HG02840 (cell line): ENCODE measurements at regions not wholly inside any gene's neighbourhood (a gene's known extent, or its start where the extent isn't known, plus 50 kb on each side); places are given as distances from the start of the nearest gene placed in this dataset.
"Not testable (repeated sequence)": the region's sequence is repeated elsewhere in the genome, so short reads cannot be mapped to it uniquely, and the experiment has no call there.

ENCODE experiments used
- ATAC-seq: cut with Tn5 transposase; IDR thresholded peaks from one replicate; pipeline ENCODE4 v1.9.1; 2021; ENCODE audit warnings: mild to moderate bottlenecking, moderate library complexity, moderate number of reproducible peaks; ENCODE audit not compliant: unreplicated experiment, low FRiP score

DNA sequence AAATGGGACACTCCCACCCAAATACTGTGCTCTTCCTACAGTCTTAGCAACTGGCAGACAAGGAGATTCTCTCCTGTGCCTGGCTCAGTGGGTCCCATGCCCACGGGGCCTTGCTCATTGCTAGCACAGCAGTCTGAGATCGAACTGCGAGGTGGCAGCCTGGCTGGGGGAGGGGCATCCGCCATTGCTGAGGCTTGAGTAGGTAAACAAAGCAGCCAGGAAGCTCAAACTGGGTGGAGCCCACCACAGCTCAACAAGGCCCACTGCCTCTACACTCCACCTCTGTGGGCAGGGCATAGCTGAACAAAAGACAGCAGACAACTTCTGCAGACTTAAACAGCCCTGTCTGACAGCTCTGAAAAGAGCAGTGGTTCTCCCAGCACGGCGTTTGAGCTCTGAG is 174.8 kb downstream of the COL12A1 start:
- ATAC-seq: not testable (repeated sequence)

DNA sequence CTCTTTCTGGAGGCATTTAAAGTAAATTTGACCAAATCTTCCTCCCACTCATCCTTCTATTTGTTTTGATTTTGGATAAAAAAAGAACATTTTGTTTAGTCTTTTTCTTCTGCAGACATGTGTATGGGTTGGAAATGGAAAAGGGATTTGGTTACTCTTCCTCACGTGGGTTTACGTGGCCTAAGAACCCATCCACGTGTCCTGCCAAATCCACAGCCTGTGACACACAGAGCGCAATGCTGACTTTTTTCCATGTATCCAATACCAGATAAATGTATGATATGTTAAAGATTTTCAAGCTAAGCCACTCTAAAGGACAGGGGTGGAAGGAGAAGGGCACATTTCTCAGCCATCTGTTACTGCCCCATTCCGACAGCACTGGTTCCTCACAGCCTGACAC is 176.5 kb downstream of the COL12A1 start:
- no peak for ATAC-seq

DNA sequence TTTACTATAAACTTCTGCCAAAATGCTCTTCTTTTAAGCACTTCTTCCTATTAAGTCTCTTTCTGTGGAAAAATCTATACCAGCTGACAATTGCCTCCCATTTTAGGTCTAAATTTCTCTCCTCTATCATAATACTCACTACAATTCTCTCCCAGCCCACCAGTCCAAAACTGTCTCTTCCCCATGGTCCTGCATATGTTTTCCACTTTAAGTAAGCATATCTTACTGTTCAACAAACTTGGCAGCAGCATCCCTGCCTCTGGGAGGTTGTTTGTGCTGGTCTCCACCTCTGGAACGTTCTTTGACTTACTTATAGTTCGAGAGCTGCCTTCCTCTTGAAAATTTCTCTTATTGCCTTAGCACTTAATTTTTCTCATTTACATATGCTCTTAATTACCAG is 180.5 kb downstream of the COL12A1 start:
- no peak for ATAC-seq

DNA sequence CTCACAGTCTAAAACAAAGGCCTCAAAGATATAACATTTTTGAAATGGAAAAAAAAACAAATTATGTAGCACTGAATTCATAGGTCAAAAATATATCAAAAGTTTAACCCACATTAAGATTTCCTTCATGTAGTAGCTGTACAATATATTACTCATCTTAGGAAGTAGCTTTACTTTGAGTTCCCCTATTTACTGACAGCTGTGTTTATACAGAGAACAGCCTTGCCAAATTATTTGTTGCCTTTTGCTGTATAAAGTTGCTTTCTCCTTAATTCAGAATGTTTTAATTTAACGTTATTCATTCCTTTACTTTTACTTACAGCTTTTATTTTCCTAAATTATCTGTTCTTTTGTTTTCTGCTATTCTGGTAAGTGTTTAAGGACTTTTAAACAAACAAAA is 181.0 kb downstream of the COL12A1 start:
- no peak for ATAC-seq

DNA sequence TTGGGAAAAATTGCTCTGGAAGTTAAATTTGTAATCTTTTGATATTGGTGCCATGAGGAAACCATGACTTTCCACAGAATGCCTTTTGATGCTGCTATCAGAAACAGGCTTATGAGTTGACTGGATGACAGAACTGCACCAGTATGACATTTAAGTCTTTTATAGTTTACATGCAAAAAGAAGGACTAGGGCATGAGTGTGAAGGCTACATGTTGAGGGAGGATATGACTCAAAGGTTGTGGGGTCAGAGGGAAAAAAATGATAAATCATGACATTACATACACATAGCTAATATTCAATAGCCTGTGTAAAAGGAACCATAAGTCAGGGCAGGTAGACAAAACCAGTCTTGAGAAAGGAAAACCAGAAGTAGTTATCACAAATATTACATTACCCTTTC is 182.2 kb downstream of the COL12A1 start:
- no peak for ATAC-seq

DNA sequence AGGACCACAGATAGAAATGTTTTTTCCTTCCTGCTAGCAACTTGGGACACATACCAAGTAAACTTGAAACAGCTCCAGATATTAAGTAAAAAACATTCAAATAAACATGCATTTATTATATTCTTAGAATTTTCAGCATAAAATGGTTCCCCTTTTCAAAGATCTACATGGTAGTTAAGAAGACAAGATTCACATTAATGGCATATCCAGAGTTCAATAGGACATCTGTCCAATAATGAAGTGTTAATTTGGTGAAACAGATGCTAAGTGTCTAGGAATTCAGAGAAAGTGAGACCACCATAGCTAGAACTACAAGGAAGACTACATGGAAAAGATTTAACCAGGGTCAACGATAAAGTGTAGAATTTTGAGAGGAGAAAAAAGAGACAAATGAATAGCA is 184.9 kb downstream of the COL12A1 start:
- ATAC-seq: no peak

DNA sequence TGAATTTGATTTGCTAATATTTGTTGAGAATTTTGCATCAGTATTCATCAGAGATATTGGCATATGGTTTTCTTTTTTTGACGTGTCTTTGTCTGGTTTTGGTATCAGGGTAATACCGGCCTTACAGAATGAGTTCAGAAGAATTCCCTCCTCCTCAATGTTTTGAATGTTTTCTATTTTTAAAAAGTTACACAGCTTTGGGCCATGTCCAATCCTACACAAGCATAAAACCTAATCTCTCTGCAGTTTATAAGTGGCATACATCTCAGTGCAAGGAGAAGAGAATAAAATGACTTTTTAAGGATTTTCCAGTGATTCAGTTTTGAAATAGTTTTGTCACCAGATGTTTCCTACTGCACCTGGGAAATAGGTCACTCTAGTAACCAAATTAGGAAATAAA is 185.5 kb downstream of the COL12A1 start:
- ATAC-seq: no peak

DNA sequence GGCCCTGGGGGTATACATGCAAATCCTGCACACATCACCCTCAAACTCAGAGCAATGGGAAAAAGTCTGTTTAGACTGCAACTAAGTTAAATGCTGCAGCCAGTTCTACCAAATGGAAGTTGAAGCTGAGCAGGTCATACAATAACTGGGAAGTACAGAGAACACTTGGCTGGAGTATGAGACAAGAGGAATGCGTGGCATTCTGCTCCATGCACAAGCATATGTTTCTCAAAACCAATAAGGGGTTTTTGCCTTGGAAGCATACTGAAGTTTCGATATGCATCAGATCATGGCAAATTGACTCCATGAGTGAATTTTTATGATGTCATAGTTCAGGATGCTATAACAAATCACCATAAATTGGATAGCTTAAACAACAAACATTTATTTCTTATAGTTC is 193.8 kb downstream of the COL12A1 start:
- no peak for ATAC-seq

DNA sequence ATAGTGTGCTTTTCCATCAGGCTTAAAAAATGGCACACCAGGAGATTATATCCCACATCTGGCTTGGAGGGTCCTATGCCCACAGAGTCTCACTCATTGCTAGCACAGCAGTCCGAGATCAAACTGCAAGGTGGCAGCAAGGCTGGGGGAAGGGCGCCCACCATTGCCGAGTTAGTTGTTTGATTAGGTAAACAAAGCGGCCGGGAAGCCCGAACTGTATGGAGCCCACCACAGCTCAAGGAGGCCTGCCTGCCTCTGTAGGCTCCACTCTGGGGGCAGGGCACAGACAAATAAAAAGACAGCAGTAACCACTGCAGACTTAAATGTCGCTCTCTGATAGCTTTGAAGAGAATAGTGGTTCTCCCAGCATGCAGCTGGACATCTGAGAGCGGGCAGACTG is 201.9 kb downstream of the COL12A1 start:
- not testable (repeated sequence) for ATAC-seq

DNA sequence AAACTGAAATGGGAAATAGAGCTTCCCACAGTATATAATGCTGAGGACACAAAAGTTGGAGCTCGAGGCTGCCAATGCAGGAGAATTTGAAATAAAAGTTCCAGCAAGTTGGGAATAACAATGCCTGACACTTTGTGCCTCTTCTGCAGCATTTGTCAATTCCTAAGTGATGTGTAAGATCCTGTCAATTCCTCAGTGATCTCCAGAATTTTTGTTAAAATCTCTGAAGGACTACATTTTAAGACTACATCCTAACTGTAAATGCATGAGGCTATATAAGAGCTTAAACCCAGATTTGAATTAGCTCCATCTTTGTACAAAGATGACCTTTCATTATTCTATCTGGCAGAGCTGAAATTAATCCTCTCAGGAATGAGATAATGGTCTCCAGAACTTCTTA is 208.2 kb downstream of the COL12A1 start:
- no peak for ATAC-seq

DNA sequence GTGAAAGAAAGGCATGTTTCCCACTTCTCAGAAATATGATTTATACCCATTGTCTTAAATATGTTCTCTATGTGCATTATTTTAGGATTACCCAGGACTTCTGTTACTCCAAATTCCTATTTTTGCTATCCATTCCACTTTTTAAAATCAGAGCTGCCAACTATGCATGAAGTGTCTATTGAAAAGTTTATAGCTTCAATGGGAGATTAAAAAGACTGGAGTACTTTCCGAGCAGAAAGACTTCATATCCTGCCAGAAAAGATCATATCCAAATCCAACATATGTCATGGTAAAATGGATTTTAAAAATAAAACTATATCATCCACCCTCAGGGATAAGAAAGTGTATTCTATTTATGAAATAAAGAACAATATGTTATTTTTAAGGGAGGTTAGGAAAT is 212.7 kb downstream of the COL12A1 start:
- ATAC-seq: no peak

DNA sequence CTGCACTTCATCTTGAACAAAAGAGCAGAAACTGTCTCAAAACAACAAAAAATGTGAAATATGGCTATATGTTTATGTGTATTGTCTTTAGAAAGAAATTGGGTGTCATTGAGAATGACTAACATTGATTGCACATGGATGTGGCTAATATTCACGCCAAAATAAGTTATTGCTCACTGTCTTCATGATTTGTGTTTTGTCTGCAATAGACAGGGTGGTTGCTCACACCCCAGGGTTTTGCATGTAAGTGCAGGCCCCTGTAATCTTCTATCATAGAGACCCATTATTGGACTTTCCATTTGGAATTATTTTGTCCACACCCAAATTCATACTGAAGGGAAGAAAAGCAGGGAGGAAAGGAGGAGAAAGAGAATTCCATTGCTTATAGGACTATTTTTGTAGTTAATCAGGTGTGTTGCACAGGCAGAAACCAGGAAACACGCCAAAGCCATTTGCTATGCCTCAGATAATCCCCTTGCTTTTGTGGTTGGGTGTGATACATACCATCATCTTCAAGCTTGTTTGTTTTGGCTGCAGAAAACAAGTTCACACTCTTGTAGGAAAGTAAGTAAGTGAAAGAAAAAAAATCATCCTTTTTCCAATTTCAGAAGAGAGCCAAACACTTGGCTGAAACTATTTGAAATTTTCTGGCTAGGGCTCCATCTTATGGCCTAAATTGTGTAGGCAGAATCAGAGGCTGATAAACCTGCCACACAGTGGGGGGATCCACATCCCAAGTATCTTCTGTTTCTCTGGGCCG is 214.1 kb downstream of the COL12A1 start:
- no peak for ATAC-seq

DNA sequence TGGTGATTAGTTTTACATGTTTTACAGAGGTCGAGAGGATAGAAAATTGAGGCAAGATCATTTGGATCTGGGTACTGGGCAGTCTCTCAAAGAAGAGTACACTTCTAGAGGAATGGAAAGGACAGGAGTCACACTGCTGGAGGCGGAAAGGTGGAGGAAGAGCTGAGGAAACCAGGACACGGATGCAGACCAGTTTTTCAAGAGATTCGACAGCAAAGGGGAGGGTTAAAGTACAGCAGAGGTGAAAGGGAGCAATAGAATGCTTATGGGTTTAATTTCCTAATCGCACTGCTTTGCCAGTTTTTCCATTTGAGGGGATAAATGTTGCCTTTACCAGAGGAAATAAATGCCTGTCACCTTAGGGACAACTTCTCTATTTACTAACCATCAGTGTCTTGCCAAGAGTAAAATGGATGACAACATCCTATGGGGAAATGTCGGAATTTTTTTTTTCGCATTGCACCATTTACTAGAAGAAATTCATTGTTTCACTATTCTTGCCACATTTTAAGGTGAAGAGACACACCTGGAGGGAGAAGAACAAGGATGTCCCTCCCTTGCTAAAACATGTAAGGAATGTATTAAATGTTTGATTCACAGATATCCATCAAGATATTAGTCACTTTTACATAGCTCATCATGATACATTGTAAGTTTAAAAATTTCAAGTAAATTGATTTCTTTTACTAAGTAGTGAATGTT is 226.6 kb downstream of the COL12A1 start:
- ATAC-seq: no peak

DNA sequence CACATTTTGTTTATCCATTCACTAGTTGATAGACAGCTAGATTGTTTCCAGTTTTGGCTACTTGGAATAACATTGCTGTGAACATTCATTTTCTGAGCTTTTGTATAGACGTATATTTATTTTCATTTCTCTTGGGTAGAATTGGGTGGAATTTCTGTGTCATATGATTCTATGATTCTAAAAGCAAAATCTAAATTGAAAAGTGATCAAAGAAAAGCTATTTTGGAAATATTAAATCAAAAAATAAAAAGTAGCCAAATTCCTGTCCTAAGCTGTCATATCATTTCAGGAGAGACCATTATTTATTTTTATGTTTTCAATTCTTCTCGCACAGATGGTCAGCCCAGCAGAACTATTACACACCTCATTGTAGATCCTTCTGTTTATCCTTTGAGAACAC is 229.2 kb downstream of the COL12A1 start:
- no peak for ATAC-seq

DNA sequence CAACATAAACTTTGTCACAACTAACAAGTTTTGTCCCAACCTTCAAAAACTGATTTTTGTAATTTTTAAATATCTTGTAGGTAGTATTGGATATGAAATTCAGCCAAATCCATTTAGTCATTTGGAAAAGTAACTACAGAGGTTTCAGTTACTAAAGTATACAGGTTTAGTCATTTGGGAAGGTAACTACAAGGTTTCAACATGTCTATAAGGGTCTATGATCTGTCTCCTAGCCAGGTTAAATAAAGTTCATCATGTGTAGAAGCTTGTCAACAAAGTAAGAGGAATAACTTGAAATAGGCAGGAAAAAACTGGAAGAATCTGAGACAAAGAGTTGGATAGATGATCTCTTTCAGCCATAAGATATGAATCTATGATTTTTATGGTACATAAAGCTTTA is 229.8 kb downstream of the COL12A1 start:
- ATAC-seq: no peak

DNA sequence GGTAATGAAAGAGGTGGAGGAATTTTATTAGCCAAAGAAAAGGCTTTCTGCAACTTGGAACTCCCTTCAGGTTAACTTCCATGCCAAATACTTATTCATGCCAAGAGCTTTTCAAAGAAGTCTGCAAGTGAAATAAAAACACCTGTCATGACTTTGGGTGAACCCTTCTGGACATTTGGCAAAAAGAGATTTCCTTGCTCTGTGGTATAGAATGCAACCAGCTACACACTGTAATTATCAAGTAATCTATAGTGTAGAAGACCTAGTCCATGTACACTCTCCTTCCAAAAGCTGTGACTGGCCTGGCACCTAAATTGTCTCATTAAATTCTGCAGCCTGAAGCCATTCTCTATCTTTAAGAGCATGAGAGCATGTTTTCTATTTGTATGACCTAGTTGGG is 232.3 kb downstream of the COL12A1 start:
- ATAC-seq: no peak

DNA sequence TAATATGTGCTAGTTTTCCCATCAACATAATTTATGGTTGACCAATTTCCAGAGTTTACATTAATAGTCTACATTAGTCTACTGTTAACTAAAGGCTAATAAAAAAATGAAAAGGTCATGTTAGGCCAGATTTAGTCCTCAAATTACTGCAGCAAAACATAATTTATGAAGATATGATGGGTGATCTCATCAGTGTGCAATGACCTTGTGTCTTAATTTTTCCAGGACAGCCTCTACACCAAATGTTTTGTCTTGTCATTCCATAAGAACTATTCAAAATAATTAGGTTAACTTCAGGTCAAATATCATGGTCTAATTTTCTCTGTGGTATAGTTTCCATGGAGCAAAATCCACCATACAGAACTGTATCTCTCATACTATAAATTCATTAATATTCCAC is 234.2 kb downstream of the COL12A1 start:
- no peak for ATAC-seq

DNA sequence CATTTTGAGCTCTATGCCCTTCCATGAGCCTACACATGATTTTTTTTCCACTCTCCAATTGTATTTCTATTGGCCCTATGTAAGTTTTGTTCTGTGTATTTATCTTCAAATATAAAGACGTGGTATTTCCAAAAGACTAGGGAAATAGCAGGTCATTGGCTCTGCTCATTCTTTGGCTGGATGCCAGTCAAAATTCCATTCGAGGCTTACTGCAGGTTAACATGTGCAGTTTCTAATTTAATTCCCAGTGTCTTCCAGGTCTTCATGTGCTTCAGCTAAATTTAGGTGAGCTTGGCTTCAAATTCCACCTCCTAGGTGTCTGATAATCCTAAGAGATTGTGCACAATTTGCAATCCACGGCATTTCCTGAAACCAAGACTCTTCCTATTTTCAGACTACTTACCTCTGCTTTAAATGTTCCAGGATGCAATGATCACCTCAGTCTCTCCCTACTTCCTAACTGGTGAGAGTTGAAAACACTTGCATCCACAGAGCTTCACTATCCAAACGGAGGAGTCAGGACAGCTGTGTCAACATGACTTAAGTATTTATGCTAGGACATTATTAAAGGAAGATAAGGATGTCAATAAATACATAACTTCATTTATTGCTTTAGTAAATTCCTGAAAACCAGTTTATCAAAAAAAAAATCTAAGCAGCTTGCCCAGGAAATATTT is 236.1 kb downstream of the COL12A1 start:
- ATAC-seq: no peak

DNA sequence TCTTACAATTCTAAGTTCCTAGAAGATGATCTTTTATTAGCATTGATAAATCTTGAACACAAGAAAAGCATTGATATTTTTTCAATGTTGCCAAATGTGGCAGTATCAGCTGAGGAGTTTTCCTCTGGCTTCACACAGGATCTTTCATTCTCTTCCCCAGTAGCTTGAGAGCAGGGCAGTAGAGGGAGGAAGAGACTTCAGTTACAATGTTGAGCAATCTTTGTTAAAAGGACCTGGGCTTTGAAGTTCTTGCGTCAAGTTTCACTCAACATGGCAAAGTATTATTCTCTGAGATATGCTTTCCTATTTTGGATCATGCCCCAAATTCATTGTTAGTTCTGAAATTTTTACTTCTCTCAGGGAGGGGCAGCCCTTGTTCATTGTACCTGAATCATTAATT is 238.0 kb downstream of the COL12A1 start:
- no peak for ATAC-seq

DNA sequence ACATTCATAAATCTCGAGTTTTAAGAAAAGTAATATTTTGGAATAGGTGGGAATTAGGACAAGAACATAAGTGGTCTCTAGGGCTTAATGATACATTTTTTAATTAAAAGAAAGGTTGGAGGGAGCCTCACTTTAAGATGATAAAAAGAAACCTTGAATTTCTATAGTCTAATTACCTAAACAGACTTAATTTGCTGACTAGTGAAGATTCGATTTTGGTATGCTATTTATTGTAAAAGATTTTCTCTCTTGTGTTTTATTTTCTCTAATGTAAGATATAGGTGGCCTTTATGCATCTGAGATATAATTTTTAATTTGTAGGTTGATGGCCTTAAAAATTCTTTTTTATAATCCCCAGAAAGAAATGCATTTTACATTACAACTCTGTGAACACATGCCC is 239.1 kb downstream of the COL12A1 start:
- no peak for ATAC-seq

DNA sequence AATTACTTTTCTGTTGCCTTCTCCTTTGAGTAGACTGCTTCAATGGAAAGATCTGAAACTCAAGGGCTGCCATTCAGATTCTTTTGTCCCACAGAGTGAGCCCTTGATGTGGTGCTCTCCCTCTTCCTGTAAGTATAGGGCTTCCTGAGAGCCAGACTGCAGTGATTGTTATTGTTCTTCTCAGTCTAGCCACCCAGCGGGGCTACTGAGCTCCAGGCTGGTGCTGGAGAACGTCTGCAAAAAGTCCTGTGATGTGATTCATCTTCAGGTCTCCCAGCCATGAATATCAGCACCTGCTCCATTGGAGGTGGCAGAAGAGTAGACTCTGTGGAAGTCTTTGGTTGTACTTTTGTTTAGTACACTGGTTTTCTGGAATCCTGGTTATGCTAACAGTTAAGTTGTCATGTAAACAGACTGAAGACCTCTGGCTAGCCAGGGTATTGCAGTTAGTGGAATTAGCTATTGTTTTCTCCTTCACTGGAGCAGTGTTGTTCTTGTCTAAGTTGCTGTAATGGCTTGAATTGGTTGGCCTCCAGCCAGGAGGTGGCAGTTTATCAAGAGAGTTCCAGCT is 240.9 kb downstream of the COL12A1 start:
- ATAC-seq: no peak
